Mammary epithelial cell (primary cell): ENCODE measurements at regions not wholly inside any gene's neighbourhood (a gene's known extent, or its start where the extent isn't known, plus 50 kb on each side); places are given as distances from the start of the nearest gene placed in this dataset.

ENCODE experiments used
- EZH2 ChIP-seq: IDR thresholded peaks from 2 replicates; pipeline ENCODE4 v1.6.1; 2012; ENCODE audit warnings: low read length, inconsistent platforms, borderline replicate concordance
- TF ChIP-seq, protein P1 (sequence below), 2 donors: IDR thresholded peaks in 1 of 2; conservative IDR thresholded peaks in 1 of 2; 2 replicates each; pipeline ENCODE4 v1.5.1; 2011 to 2012; ENCODE audit warnings: inconsistent platforms in 2 of 2, low read length in 2 of 2, mild to moderate bottlenecking in 2 of 2, control low read depth in 1 of 2, low read depth in 1 of 2; ENCODE audit not compliant: insufficient read depth in 1 of 2; ENCODE audit errors: extremely low read depth in 1 of 2

DNA sequence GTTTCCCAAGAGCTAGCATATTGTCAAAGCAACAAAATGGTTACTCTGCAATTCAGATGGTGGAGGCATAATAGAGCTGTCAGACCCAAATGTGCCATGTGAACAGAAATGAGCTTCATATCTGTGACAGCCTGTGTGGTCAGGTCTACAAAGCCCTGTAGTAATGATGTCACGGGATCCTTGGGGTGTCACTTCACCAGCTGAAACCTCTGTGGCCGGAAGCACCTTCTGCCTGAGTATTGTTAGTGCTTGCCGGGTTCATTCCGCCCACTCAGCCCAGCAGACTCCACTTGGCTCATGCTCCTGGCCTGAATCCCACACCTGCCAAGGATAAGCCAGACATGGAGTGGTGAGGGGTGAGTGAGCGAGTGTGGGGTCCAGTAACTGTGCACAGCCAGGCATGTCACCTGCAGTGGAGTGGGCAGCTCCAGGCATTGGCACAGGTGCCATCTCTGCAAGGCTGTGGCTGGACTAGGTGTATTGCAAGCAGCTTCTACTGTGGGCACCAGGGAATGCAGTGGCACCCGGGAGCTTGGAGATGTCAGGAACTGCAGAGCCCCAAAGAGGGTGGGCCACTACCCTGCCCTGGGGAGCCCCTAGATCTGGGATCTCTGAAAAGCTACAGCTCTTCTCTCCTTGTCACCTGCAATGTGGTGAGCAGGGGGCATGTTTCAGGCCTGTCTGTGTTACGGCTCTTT lies 341.9 kb upstream of the CHRM2 start:
- TF ChIP-seq, protein P1, sequence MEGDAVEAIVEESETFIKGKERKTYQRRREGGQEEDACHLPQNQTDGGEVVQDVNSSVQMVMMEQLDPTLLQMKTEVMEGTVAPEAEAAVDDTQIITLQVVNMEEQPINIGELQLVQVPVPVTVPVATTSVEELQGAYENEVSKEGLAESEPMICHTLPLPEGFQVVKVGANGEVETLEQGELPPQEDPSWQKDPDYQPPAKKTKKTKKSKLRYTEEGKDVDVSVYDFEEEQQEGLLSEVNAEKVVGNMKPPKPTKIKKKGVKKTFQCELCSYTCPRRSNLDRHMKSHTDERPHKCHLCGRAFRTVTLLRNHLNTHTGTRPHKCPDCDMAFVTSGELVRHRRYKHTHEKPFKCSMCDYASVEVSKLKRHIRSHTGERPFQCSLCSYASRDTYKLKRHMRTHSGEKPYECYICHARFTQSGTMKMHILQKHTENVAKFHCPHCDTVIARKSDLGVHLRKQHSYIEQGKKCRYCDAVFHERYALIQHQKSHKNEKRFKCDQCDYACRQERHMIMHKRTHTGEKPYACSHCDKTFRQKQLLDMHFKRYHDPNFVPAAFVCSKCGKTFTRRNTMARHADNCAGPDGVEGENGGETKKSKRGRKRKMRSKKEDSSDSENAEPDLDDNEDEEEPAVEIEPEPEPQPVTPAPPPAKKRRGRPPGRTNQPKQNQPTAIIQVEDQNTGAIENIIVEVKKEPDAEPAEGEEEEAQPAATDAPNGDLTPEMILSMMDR (conservative IDR thresholded peaks at IDR 0.05 in 1 of 2, IDR thresholded peaks at IDR 0.05 in 1 of 2; ENCODE audit: extremely low read depth in 1 of 2, insufficient read depth in 1 of 2, low read depth in 1 of 2, low read length in 2 of 2) = no peak
- TF ChIP-seq EZH2 = no peak
